ENCODE measurements at regions not wholly inside any gene's neighbourhood (a gene's known extent, or its start where the extent isn't known, plus 50 kb on each side); places are given as distances from the start of the nearest gene placed in this dataset.

GRCh38 chr18:53771664-53772063 lies 452.8 kb downstream of the MBD2 start:
- BruUV-seq (replicated peaks), result no TSS peak

GRCh38 chr18:53765211-53765610 lies 459.3 kb downstream of the MBD2 start:
- Histone ChIP-seq H3K4me1 (replicated peaks in 1 of 2; ENCODE audit: control insufficient read depth in 2 of 2, insufficient read depth in 2 of 2, low read length in 2 of 2) (no peaks in the 10 kb centered on the region), H3K4me2 (ENCODE audit: insufficient read depth, low read length) (no peak overlapping the region), H3K4me3 (no peak overlapping the region), H3K27me3 (ENCODE audit: control insufficient read depth in 2 of 2, insufficient read depth in 2 of 2, low read length in 2 of 2) (no peaks in the 10 kb centered on the region), H3K9ac (ENCODE audit: insufficient read depth in 1 of 2, low read depth in 2 of 2, low read length in 2 of 2) (no peak overlapping the region), H3K9me1 (ENCODE audit: control insufficient read depth, insufficient read depth, low read length) (no peaks in the 10 kb centered on the region), H2AFZ (ENCODE audit: low read depth, low read length) (no peak overlapping the region), H3K36me3 (ENCODE audit: control insufficient read depth, insufficient read depth, low read length) (no peaks in the 10 kb centered on the region), H3K9me3 (replicated peaks; ENCODE audit: control insufficient read depth, insufficient read depth, low read depth, low read length) (no peaks in the 10 kb centered on the region), H4K20me1 (replicated peaks; ENCODE audit: control insufficient read depth, insufficient read depth, low read length) (no peaks in the 10 kb centered on the region), H3K27ac (ENCODE audit: extremely low read depth, low read depth, low read length) (no peak overlapping the region), H3K79me2 (ENCODE audit: control insufficient read depth, insufficient read depth, low read length) (no peaks in the 10 kb centered on the region)
- no peak for DNase-seq (ENCODE audit: extremely low read depth in 1 of 4, low spot score in 3 of 4)
- TF ChIP-seq SRSF1 (IDR thresholded peaks at IDR 0.05; ENCODE audit: low read depth, low read length) (no peak), HBP1 (CRISPR knock-in tag; IDR thresholded peaks at IDR 0.05) (no peak), SAFB (IDR thresholded peaks at IDR 0.05; ENCODE audit: borderline replicate concordance, low read depth, low read length) (no peak), PRPF4 (IDR thresholded peaks at IDR 0.05; ENCODE audit: insufficient read depth, low read depth, low read length, poor library complexity, severe bottlenecking) (no peak), ZNF197 (CRISPR knock-in tag; IDR thresholded peaks at IDR 0.05; ENCODE audit: low read depth) (no peak), POLR2AphosphoS5 (IDR thresholded peaks at IDR 0.05; ENCODE audit: control insufficient read depth, insufficient read depth, low read depth, low read length) (no peak), E2F8 (IDR thresholded peaks at IDR 0.05; ENCODE audit: low read depth, partially characterized antibody) (no peak), ZNF274 (IDR thresholded peaks at IDR 0.05; ENCODE audit: borderline replicate concordance, low read depth, low read length) (no peak)
- ChIA-PET POLR2A (no interaction called here), CTCF (ENCODE audit: low intra/inter-chr PET ratio) (no interaction called here)
- no peak for ATAC-seq
- WGBS (ENCODE audit: insufficient coverage, low coverage, missing lambda C conversion rate), result 3% methylated on average over 3 of the region's 3 CpGs
- in situ Hi-C loops (cut with MboI) (no loop called here), intact Hi-C loops (cut with micrococcal nuclease) (no loop called here)
- FAIRE-seq, result no peak
- BruUV-seq (replicated peaks), result no TSS peak

More at GRCh38 chr18:53771664-53772063, 452.8 kb downstream of the MBD2 start:
- no peaks in the 10 kb centered on the region for H3K36me3 ChIP-seq (ENCODE audit: control insufficient read depth, insufficient read depth, low read length)
- H2AFZ ChIP-seq (ENCODE audit: low read depth, low read length), result no peak overlapping the region
- ChIA-PET POLR2A (no interaction called here), CTCF (ENCODE audit: low intra/inter-chr PET ratio) (no interaction called here)
- H3K27ac ChIP-seq (ENCODE audit: extremely low read depth, low read depth, low read length), result no peak overlapping the region
- no peaks in the 10 kb centered on the region for H3K9me1 ChIP-seq (ENCODE audit: control insufficient read depth, insufficient read depth, low read length)
- no peak overlapping the region for H3K9ac ChIP-seq (ENCODE audit: insufficient read depth in 1 of 2, low read depth in 2 of 2, low read length in 2 of 2)
- DNase-seq (ENCODE audit: extremely low read depth in 1 of 4, low spot score in 3 of 4) (no peak), FAIRE-seq (no peak), ATAC-seq (no peak)
- no peaks in the 10 kb centered on the region for H3K9me3 ChIP-seq (replicated peaks; ENCODE audit: control insufficient read depth, insufficient read depth, low read depth, low read length)
- no peaks in the 10 kb centered on the region for H3K4me1 ChIP-seq (replicated peaks in 1 of 2; ENCODE audit: control insufficient read depth in 2 of 2, insufficient read depth in 2 of 2, low read length in 2 of 2)
- H4K20me1 ChIP-seq (replicated peaks; ENCODE audit: control insufficient read depth, insufficient read depth, low read length), result no peaks in the 10 kb centered on the region
- no peaks in the 10 kb centered on the region for H3K27me3 ChIP-seq (ENCODE audit: control insufficient read depth in 2 of 2, insufficient read depth in 2 of 2, low read length in 2 of 2)
- TF ChIP-seq TFAM (CRISPR knock-in tag; conservative IDR thresholded peaks at IDR 0.05) (no peak), ZNF174 (CRISPR knock-in tag; IDR thresholded peaks at IDR 0.05) (no peak), POLR2H (tag; IDR thresholded peaks at IDR 0.05; ENCODE audit: low read depth) (no peak), ZNF644 (tag; IDR thresholded peaks at IDR 0.05; ENCODE audit: low read depth) (no peak), KLF13 (tag; IDR thresholded peaks at IDR 0.05; ENCODE audit: borderline replicate concordance, low read depth) (no peak)
- H3K4me3 ChIP-seq, result no peak overlapping the region
- H3K4me2 ChIP-seq (ENCODE audit: insufficient read depth, low read length), result no peak overlapping the region
- intact Hi-C loops (cut with micrococcal nuclease) (no loop called here), in situ Hi-C loops (cut with MboI) (no loop called here)
- H3K79me2 ChIP-seq (ENCODE audit: control insufficient read depth, insufficient read depth, low read length), result no peaks in the 10 kb centered on the region

All from K562 (cell line).